Peyer's patch (tissue), 4 donors: ENCODE measurements at regions not wholly inside any gene's neighbourhood (a gene's known extent, or its start where the extent isn't known, plus 50 kb on each side); places are given as distances from the start of the nearest gene placed in this dataset.

Experiments
- CTCF ChIP-seq, 6 experiments: fragments of 450-650 bp in 4 of 6; fragments of 200-600 bp in 2 of 6; sonication (generic) in 1 of 6; IDR thresholded peaks; one replicate each; pipeline ENCODE4 v1.5.1; 2017 to 2019; ENCODE audit warnings: antibody characterized with exemption in 6 of 6, mild to moderate bottlenecking in 3 of 6, moderate library complexity in 1 of 6
- POLR2A ChIP-seq, 2 donors: fragments of 450-650 bp; IDR thresholded peaks; one replicate each; pipeline ENCODE4 v1.5.1; 2017; ENCODE audit warnings: antibody characterized with exemption in 2 of 2, mild to moderate bottlenecking in 2 of 2, moderate library complexity in 2 of 2

- TF ChIP-seq POLR2A (IDR thresholded peaks at IDR 0.05) = no peak
- no peak for TF ChIP-seq CTCF (IDR thresholded peaks at IDR 0.05)
Observed at GRCh38 chr22:47923011-47923427, 1160.6 kb downstream of the TBC1D22A start.
